GM19351 (cell line): ENCODE measurements at regions not wholly inside any gene's neighbourhood (a gene's known extent, or its start where the extent isn't known, plus 50 kb on each side); places are given as distances from the start of the nearest gene placed in this dataset.

ENCODE experiments used
- ATAC-seq: cut with Tn5 transposase; IDR thresholded peaks from one replicate; pipeline ENCODE4 v1.9.1; 2021; ENCODE audit warnings: mild to moderate bottlenecking, moderate library complexity; ENCODE audit not compliant: unreplicated experiment

- ATAC-seq, result no peak
Measured at GRCh38 chr9:129349665-129349947, 171.5 kb upstream of the IER5L start.

- ATAC-seq, result no peak
Measured at GRCh38 chr9:129348890-129349664, 171.0 kb upstream of the IER5L start.

- ATAC-seq, result no peak
Measured at GRCh38 chr9:129347316-129348120, 169.5 kb upstream of the IER5L start.

DNA sequence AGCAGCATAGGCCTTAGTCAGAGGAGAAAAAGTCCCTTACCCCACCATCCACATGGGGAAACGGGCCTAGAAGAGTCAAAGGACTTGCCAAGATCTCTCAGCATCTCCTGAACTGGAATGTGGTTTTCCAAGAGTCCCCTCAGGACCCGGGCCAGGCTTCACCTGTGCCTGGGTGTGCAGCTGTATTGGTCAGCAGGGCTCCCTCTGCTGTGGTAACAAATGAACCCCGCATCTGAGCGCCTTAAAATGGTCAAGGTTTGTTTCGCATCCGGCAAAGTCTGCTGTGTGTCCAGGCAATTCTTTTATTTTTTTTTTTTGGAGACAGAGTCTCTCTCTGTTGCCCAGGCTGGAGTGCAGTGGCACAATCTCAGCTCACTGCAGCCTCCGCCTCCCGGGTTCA is 168.0 kb upstream of the IER5L start:
- no peak for ATAC-seq

GRCh38 chr9:129344641-129345495 is 166.8 kb upstream of the IER5L start:
- no peak for ATAC-seq

GRCh38 chr9:129343424-129344375 is 165.6 kb upstream of the IER5L start:
- no peak for ATAC-seq

DNA sequence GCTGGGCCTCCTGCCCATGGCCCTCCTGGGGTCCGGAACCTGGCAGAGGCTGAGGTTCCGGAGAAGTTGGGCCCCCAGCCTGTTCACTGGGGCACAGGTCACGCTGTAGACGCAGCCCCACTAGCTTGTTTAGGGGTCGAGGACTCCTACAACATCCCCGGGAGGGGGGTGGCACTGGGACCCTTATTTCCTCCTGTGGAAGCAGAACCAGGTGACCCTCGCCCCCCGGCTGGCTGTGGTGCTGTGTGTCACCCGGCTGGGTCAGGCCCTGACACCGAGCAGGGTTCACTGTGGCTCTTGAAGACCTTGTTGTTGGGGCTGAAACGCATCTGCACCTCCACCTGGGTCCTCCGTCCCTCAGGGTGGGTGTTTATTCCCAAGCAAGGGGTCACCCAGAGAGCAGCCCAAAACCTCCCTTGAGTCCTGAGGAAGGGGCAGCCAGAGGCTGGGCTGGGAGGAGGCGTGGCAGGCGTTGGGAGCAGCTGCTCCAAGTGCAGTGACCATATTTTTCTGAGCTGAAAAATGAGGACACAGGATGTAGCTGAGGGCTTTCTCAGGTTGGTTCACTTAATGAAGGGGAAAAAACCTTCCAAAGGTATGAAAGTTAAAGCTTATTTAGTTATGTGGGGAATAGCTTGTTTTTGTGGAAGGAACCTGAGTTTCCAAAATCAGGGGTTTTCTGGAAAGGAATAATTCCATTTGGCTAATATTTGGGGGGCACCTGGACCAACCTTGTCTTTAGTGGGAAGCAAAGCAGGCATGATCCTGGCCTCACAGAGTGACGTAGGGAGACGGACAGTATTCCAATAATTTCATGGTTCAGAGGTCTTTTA is 164.7 kb upstream of the IER5L start:
- no peak for ATAC-seq

DNA sequence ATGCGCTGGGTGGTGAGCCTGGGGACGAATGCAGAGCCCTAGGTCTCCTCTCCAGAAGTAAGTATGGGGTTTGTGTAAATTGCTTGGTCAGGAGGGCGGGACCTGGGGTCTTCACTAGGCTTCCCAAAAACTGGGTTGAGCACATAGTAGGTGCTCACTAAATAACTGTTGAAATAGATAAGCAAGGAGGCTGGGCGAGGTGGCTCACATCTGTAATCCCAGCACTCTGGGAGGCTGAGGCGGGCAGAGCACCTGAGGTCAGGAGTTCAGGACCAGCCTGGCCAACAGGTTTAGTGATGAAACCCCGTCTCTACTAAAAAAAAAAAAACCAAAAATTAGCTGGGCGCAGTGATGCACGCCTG is 163.9 kb upstream of the IER5L start:
- ATAC-seq, result no peak

DNA sequence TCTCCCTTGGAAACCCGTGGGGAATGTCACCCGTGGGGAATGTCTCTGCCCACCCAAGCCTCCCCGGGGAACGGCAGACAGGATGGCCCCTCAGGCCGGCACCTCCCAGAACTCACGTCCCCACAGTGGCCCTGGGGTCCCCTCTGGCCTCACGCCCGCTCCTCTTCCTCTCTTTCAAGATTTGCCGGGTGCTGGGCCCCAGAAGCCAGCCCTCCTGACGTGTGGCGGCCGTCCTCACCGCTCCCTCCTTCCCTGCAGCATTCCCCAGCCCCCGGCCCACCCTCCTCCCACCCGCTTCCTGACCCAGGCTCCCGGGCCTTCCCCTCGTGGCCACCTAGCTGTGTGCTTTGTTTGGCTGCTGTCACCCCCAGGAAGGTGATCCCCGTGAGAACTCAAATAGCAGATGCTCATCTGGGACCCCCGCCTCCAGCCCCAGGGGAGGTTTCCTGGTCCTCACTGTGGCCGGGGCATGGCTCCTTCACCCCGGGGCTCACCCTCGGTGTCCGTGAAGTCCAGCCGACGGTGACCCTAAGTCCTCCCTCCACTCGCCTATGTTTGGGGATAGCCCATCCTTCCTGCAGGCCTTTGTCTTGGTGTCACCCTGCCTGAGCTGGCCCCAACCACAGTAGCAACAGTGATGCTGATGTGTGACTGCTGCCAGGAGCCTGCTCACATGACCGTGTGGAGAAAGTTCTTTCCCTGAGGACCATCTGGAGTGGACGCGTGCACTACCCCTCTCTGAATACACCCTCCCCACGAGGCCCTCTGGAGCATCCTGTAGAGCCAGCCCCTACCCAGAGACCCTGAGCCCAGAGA is 163.3 kb upstream of the IER5L start:
- ATAC-seq, result no peak

DNA sequence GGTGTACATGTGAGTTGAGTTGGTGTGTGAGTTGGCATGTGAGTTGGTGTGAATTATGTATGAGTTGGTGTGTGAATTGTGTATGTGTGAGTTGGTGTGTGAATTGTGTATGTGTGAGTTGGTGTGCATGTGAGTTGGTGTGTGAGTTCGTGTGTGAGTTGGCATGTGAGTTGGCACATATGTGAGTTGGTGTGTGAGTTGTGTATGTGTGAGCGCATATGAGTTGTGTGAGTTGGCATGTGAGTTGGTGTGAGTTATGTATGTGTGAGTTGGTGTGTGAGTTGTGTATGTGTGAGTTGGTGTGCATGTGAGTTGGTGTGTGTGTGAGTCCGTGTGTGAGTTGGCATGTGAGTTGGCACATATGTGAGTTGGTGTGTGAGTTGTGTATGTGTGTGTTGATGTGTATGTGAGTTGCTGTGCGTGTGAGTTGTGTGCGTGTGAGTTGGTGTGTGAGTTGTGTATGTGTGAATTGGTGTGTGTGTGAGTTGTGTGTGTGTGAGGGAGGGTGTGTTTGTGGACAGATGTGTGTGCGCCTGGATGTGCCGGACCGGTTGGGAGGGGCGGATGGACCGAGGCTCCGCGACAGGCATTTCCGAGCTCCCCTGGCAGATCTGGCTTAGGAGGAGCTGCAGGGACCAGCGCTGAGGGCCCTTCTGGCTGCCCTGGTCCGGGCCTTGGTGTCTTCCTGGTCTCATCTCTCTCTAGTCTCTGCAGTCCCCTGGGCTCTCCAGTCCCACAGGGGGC is 162.5 kb upstream of the IER5L start:
- ATAC-seq, result no peak

- ATAC-seq, result no peak
Measured at GRCh38 chr9:129339539-129340157, 161.6 kb upstream of the IER5L start.

DNA sequence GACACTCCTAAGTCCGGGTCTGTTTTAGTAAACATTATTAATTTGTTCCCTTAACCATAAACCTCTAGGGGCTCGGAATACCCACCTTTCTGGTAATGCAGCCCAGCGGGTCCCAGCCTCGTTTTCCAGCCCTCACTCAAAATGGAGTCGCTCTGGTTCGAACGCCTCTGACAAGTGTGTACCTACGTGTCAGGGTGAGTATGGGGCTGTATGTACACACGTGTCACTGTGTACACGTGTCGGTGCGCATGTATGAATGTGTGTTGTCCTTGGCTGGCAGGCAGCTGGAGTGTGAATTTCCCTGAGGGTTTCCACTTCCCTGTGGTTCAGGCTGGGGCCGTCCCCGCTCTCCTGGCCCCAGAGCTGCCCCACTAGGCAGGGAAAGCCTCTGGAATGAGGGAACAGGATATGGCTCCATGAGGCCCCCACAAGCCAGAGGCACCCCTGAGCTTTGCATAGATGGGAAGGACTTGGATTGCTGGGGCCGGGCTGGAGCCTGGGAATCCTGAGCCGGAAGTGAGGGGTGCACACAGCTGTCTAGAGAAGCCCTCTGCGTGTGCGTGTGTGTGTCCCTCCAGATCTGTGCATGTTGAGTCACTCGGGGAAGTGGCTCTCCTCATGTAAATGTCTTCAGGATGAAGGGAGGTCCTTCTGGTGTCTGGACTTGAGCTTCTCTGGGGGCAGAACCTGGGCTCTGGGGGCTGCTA is 160.8 kb upstream of the IER5L start:
- no peak for ATAC-seq

GRCh38 chr9:129337336-129338140 is 159.5 kb upstream of the IER5L start:
- no peak for ATAC-seq

DNA sequence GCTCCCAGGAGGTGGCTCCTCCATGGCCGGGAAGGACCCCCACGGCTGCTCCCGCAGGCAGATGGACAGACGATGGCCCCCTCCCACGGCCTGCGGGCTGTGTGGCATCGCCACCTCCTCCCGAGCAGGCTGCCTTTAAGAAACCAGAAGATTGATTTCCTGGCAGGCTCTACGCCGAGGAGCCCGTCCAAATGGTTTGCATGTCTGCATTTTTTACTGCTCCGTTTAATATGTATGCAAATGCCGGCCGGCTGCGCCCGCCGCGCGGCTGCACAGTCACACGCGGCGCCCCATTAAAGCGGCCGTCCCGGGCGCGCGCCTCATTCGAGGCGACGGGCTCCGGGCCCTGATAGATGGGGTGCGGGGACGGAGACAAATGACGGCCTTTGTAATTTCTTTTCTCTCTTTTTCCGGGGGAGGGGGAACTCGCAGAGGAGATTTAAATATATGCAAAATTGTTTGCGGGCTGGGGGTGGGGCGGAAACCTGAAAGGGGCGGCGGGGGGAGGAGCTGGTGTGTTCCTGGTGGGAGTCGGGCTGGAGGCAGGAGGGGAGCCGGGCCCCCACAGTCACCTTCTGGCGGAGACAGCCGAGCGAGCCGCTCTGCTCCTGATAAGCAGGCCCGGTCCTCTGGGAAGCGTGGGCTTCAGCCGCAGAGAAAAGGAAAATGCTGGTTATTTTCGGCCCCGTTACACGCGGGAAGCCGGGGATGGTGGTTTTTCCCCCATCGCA is 158.7 kb upstream of the IER5L start:
- no peak for ATAC-seq

- no peak for ATAC-seq
Measured at GRCh38 chr9:129336130-129336528, 158.1 kb upstream of the IER5L start.
